ENCODE measurements at regions not wholly inside any gene's neighbourhood (a gene's known extent, or its start where the extent isn't known, plus 50 kb on each side); places are given as distances from the start of the nearest gene placed in this dataset.
"Not testable (repeated sequence)": the region's sequence is repeated elsewhere in the genome, so short reads cannot be mapped to it uniquely, and the experiment has no call there.

- DNase-seq (ENCODE audit: low spot score): no peak
These were observed 793.1 kb upstream of the CRIM1 start for GRCh38 chr2:35562488-35562887.

- no peak for DNase-seq (ENCODE audit: low spot score)
These were observed 807.4 kb upstream of the CRIM1 start for GRCh38 chr2:35548171-35548570.

GRCh38 chr2:35545301-35545700, 810.3 kb upstream of the CRIM1 start:
- DNase-seq (ENCODE audit: low spot score): no peak

DNA sequence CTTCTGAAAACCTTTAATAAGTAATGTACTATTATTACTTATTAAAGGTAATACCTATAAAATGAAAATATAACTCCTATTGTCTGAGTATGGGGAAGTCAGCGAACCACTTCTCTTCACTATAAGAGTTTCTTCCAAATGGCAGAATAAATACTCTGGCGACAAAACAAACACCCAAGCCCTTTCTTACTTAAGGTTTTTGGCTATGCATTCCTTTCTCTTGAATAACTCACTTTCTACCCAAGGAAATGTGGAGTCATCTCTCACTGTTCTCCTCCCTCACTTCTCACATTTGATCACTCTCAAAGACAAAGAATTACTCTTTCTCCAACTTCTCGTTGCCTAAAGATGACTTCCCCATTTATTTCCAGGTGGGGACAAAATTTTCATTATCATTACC, 816.8 kb upstream of the CRIM1 start:
- no peak for DNase-seq (ENCODE audit: low spot score)

DNA sequence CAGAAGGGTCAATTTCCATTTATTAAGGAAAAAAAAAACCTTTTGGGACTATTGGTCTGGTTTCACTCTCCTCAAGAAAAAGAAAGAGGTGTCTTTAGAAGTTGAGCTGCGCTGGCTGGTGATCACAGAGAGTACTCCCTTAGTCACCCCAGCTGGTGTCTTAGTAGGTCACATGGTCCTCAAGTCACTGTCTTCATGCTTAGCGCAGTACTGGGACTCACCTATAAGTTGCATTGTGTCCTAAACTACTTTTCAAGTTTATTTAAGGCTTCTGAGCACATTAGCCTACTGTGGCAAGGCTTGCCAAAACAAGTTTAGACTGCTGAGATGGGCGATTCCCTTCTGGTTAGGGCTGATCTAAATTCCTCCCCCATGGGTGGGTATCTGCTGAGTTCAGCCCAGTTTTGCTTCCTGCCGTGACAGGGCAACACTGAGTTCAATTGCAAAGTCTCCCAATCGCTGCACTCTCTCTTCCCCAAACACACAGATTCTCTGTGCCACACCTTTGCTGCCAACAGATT, 824.9 kb upstream of the CRIM1 start:
- DNase-seq (ENCODE audit: low spot score): no peak

- DNase-seq (ENCODE audit: low spot score): no peak
These were observed 828.8 kb upstream of the CRIM1 start for GRCh38 chr2:35526741-35527140.

- no peak for DNase-seq (ENCODE audit: low spot score)
These were observed 833.1 kb upstream of the CRIM1 start for GRCh38 chr2:35522450-35522849.

- no peak for DNase-seq (ENCODE audit: low spot score)
These were observed 844.9 kb upstream of the CRIM1 start for GRCh38 chr2:35510636-35511035.

- no peak for DNase-seq (ENCODE audit: low spot score)
These were observed 847.0 kb upstream of the CRIM1 start for GRCh38 chr2:35508601-35509000.

DNA sequence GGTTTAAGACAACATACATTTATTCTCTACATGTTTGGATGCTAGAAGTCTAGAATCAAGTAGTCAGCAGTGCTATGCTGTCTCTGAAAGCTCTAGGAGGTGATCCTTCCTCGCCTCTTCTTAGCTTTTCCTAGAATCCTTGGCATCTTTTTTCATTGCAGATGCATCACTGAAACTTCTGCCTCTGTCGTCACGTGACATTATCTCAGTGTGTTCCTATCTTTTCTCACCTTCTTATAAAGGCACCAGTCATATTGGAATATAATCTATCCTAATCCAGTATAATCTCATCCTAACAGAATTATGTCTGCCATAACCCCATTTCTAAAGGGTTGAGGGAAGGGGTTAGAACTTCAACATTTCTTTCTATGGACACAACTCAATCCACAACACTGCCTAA, 851.2 kb upstream of the CRIM1 start:
- no peak for DNase-seq (ENCODE audit: low spot score)

- DNase-seq (ENCODE audit: low spot score): peak; percentile 23
These were observed 851.8 kb upstream of the CRIM1 start for GRCh38 chr2:35503738-35504199.

DNA sequence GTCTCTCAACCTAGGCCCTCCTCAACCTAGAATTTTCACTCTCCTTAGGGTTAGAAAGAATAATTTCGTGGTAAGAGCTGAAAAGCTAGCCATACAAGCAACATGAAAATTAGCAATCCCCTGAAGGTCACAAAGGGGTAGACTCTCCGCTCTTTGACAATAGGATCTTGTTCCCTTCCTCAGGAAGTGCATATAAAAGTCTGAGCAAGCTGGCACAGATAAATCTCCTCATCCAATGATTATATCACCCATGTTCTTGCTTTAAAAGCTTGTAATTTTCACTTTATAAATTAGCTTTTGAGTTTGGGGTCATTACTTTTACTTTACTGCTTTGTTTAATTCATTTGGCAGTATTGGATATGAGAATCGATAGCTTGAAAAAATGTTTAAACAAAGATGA, 852.3 kb upstream of the CRIM1 start:
- peak; percentile 16 for DNase-seq (ENCODE audit: low spot score)

DNA sequence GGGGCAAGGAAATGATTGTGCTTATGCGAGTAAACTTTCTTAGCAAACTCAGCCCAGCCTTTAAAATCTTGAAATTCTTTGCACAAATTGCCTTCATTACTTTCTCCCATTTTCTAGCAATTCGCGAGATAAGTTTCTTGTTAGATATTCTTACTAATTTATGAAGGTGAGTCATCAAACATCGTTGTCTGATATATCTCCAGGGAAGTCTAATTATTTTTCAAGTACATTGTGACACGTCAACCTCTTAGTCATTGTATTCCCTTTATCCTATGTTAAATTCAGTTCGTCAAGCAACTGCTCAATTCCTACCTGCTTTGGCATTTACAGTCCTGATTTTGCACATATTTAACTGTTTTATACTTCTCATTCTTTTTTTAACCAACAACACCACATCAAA, 854.5 kb upstream of the CRIM1 start:
- no peak for DNase-seq (ENCODE audit: low spot score)

GRCh38 chr2:35496022-35496421, 859.6 kb upstream of the CRIM1 start:
- DNase-seq (ENCODE audit: low spot score): no peak

- DNase-seq (ENCODE audit: low spot score): no peak
These were observed 860.4 kb upstream of the CRIM1 start for GRCh38 chr2:35495182-35495581.

- not testable (repeated sequence) for DNase-seq (ENCODE audit: low spot score)
These were observed 877.5 kb upstream of the CRIM1 start for GRCh38 chr2:35478121-35478520.

DNA sequence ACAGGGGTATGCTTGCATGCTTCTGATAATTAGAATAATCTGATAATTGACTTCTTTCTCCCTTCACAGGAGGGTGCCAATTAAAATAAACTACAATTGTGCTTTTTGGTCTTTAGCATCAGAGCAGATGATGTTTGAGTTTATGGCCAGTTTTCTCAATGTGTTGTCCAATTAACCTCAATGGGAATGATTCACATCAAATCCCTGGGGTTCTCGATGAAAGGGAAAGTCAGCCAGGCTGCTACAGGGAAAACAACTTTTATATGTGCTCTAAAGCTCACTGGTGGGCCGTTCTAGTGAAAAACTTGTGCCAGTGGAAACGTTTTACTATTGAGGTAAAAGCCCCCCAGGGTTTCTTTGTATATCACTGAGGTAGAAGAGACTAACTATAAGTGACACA, 887.3 kb upstream of the CRIM1 start:
- no peak for DNase-seq (ENCODE audit: low spot score)

- no peak for DNase-seq (ENCODE audit: low spot score)
These were observed 891.6 kb upstream of the CRIM1 start for GRCh38 chr2:35463805-35464596.

DNA sequence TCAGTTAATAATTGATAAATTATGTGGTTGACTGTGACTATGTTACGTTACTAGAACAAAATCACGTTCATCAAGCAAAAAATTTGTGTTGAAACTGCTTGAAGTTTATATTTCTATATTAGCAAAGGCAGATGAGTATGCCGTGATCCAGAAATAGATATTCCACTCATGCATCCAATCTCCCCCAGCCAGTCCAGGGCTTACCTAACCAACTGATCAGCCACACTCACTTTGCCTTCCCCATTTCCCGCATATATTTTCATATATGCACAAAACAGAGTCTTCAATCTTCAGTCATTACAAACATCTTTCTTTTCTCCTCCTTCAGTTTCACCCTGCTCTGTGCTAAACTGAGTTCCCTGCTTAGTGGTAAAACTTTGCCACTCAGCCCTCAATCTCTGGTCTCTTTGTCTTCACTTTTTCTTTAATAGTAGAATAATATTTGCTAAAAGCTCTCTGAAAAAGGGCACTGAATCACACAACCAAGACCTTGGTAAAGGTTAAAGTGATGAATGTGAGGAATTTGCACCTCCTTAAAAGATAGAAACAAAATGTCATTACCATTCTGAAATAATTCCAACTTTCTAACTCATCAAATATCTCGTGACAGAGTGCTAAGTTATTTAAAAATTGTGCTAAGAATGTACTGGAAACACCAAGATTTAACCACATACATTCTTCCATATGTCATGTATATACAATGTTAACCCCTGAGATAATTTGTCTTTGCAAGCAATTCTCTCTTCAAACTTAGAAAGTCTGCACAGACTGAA, 893.2 kb upstream of the CRIM1 start:
- DNase-seq (ENCODE audit: low spot score): no peak

DNA sequence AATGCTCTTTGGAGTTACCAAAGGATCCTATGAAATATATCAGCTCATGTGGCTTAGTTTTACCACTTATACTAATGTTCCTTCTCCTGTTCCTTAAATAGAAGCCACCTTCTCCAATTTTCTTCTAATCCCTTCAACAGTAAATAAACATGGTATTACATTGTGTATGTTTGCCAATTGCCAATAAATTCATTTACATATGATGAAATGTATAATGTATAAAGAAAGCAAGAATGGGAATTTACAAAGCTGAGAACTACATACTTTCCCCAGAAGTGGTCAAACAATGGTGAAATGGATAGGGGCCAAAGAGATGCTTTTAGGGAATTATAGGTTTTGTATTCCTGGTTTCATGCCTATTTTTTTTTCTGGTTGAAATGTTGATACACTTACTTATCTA, 894.2 kb upstream of the CRIM1 start:
- DNase-seq (ENCODE audit: low spot score): no peak

DNA sequence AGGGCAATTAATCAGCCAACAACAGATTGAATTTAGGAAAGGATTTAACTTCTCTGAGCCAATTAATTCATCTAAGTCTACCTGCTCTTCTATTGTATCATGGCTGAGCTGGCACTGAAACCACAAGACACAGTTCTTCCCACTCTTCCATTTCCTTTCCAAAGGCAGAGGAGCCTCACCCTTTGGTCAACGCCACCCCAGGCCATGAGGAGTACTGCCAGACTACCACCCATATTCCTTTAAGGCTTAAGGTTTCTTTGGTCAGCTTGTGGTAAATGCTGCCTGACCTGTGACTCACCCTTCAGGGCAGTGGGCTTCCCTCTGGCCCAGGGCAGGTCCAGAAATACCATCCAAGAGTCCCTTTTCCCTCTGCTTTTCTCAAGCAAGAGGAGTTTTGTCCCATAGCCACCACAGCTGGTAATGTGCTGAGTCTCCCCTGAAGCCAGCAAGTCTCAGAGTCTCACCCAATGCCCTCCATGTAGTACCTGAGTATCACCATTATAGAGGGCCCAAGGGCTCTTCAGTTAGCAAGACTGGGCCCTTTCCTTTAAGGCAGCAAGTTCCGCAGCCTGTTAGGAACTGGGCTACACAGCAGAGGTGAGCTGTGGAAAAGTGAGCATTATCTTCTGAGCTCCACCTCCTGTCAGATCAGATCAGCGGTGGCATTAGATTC, 900.5 kb upstream of the CRIM1 start:
- peak; percentile 47 for DNase-seq (ENCODE audit: low spot score)

GRCh38 chr2:35447821-35448220, 907.8 kb upstream of the CRIM1 start:
- DNase-seq (ENCODE audit: low spot score): no peak
